Esophagus squamous epithelium (tissue), 4 donors: ENCODE measurements at regions not wholly inside any gene's neighbourhood (a gene's known extent, or its start where the extent isn't known, plus 50 kb on each side); places are given as distances from the start of the nearest gene placed in this dataset.

Source experiments
- CTCF ChIP-seq, 6 experiments: fragments of 450-650 bp in 4 of 6; fragments of 200-600 bp in 2 of 6; sonication (generic) in 2 of 6; IDR thresholded peaks; one replicate each; pipeline ENCODE4 v1.5.1; 2016 to 2019; ENCODE audit warnings: antibody characterized with exemption in 6 of 6, mild to moderate bottlenecking in 4 of 6, moderate library complexity in 4 of 6
- POLR2A ChIP-seq, 4 donors: fragments of 450-650 bp; IDR thresholded peaks; one replicate each; pipeline ENCODE4 v1.6.1; 2017; ENCODE audit warnings: antibody characterized with exemption in 4 of 4, mild to moderate bottlenecking in 4 of 4, moderate library complexity in 3 of 4

GRCh38 chr7:42688056-42688371 is 223.9 kb downstream of the C7orf25 start:
- TF ChIP-seq CTCF (IDR thresholded peaks at IDR 0.05) (no peak), POLR2A (IDR thresholded peaks at IDR 0.05) (no peak)
